Heart right ventricle (tissue), 16 donors: ENCODE measurements at regions not wholly inside any gene's neighbourhood (a gene's known extent, or its start where the extent isn't known, plus 50 kb on each side); places are given as distances from the start of the nearest gene placed in this dataset.

Experiments used
- ATAC-seq, 8 donors: fragments of 200-7000 bp; cut with Tn5 transposase; one replicate each; pipeline ENCODE4 v1.9.1; 2020; ENCODE audit warnings: mild to moderate bottlenecking in 8 of 8, moderate library complexity in 8 of 8, moderate number of reproducible peaks in 1 of 8
- DNase-seq, 2 donors: peaks; one replicate each; pipeline ENCODE4 v3.0.0-alpha.2; 2020
- H3K27ac ChIP-seq, 10 donors: fragments of 200-600 bp; sonication (generic) in 2 of 10; one replicate each; pipeline versions ENCODE4 v1.5.0 to v1.8.0; 2020 to 2022; ENCODE audit warnings: mild to moderate bottlenecking in 3 of 10
- H3K27me3 ChIP-seq, 7 donors: fragments of 200-600 bp; one replicate each; pipeline ENCODE4 v1.8.0; 2021 to 2022; ENCODE audit warnings: mild to moderate bottlenecking in 2 of 7
- H3K36me3 ChIP-seq, 9 donors: fragments of 200-600 bp; sonication (generic) in 1 of 9; one replicate each; pipeline versions ENCODE4 v1.5.0 to v1.8.0; 2020 to 2022; ENCODE audit warnings: mild to moderate bottlenecking in 2 of 9
- H3K4me1 ChIP-seq, 9 donors: fragments of 200-600 bp; sonication (generic) in 1 of 9; one replicate each; pipeline versions ENCODE4 v1.5.0 to v1.8.0; 2020 to 2022; ENCODE audit warnings: mild to moderate bottlenecking in 4 of 9
- H3K4me3 ChIP-seq, 10 donors: fragments of 200-600 bp; sonication (generic) in 2 of 10; one replicate each; pipeline versions ENCODE4 v1.5.0 to v1.8.0; 2020 to 2022; ENCODE audit warnings: mild to moderate bottlenecking in 7 of 10, moderate library complexity in 2 of 10
- H3K9me3 ChIP-seq, 11 donors: fragments of 200-600 bp in 10 of 11; sonication (generic) in 2 of 11; one replicate each; pipeline versions ENCODE4 v1.5.0 to v1.8.0; 2013 to 2022; ENCODE audit warnings: mild to moderate bottlenecking in 2 of 11, control low read depth in 1 of 11, moderate library complexity in 1 of 11
- WGBS, 2 donors: extraction: QIAGEN DNeasy Blood & Tissue Kit; methylation state at CpG; one replicate each; pipeline ENCODE4 v1.1.7; 2013; ENCODE audit warnings: inconsistent platforms in 1 of 2; 5-methylcytosine and 5-hydroxymethylcytosine counted together
- intact Hi-C, 10 donors: fragments of 100-400 bp; cut with DNase I; formaldehyde crosslinking; loops; one replicate each; pipeline versions ENCODE4 v1.11.1 to v1.14.2; 2022
- TF ChIP-seq, protein P1 (sequence below), 9 donors: fragments of 200-600 bp; sonication (generic) in 2 of 9; IDR thresholded peaks; one replicate each; pipeline versions ENCODE4 v1.5.0 to v1.8.0; 2021 to 2022; ENCODE audit warnings: antibody characterized with exemption in 9 of 9, mild to moderate bottlenecking in 5 of 9, moderate library complexity in 1 of 9
- donor health status: Arrhythmogenic right ventricular cardiomyopathy.
- donor health status: ischemic (EF 13 %, LVEDD 7.1; RV severe dilation, severe dysfunction).
- donor health status: healthy with polysubstance abuse.
- donor health status: DM: no; HTN: yes; CAD: no.
- donor health status: DM: no; HTN: no; CAD: no.
- donor health status: ischemic (EF 25% LVEDD 6.9; RV normal size, moderate dysfunction).
- donor health status: ischemic (EF 25% LVEDD 5.7; RV mildly dilated, moderate dysfunction).
- donor health status: healthy.
- donor health status: DM: yes; HTN: yes; CAD: no.
- donor health status: Ischemic cardiomyopathy.
- donor health status: ischemic (EF 35%, LVEDD 5.7; RV mildly dilated, moderate dysfunction).
- donor health status: nonischemic (EF 11% LVEDD 7.7; RV severe dilation, severe dysfunction).
- donor health status: DM: yes; HTN: yes; CAD: no.
- donor health status: PGD.
- donor health status: ischemic (EF 29% LVEDD 5.4; RV normal size, mild dysfunction).
- donor health status: nonischemic (EF 23%, LVEDD 6.1; RV moderate dilation, normal function).

DNA sequence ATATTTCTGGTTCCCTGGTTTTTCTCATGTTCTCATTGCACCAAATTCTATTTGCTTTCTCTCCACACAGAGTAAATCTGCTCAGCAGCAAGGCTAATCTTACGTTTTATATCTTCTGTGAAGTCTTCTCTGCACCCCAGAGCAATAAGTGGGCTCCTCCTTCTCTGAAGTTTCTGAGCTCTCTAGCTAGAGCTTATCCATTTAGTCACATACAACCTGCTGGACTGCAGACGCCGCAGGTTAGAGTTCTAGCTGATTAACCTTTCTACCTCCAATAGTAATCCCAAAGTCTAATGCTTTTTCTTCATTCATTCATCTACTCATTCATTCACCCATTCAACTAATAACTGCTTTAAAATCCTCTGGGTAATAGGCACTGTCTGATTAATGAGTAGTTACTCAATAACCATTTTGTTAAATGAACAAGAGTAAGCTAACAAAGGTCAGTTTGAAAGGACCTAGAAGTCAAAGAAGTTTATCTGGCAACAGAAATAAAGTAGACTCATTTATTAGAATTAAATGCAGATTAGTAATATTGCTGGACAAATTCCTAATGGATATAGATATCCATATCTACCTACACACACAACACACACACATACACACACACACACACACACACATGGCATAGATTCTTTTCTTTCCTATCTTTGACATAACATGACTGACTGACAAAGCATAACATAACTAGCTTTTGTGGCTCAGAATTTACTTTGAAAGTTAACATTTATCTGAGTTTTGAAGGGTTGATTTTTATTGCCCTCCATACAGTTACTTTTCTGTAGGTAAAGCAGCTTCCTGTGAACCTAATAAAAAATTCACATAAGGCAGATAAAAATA lies 984.6 kb upstream of the SEMA6A start:
- intact Hi-C loops, result no loop called here
- H3K4me3 ChIP-seq, result no peak overlapping the region
- TF ChIP-seq, protein P1, sequence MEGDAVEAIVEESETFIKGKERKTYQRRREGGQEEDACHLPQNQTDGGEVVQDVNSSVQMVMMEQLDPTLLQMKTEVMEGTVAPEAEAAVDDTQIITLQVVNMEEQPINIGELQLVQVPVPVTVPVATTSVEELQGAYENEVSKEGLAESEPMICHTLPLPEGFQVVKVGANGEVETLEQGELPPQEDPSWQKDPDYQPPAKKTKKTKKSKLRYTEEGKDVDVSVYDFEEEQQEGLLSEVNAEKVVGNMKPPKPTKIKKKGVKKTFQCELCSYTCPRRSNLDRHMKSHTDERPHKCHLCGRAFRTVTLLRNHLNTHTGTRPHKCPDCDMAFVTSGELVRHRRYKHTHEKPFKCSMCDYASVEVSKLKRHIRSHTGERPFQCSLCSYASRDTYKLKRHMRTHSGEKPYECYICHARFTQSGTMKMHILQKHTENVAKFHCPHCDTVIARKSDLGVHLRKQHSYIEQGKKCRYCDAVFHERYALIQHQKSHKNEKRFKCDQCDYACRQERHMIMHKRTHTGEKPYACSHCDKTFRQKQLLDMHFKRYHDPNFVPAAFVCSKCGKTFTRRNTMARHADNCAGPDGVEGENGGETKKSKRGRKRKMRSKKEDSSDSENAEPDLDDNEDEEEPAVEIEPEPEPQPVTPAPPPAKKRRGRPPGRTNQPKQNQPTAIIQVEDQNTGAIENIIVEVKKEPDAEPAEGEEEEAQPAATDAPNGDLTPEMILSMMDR (IDR thresholded peaks at IDR 0.05), result no peak
- H3K36me3 ChIP-seq, result no peaks in the 10 kb centered on the region
- DNase-seq (no peak), ATAC-seq (no peak)
- no peak overlapping the region for H3K27ac ChIP-seq
- WGBS, 2 donors, result 74 to 78% methylated on average over 3 of the region's 3 CpGs
- no peaks in the 10 kb centered on the region for H3K27me3 ChIP-seq
- H3K9me3 ChIP-seq, result no peaks in the 10 kb centered on the region
- H3K4me1 ChIP-seq, result no peaks in the 10 kb centered on the region

DNA sequence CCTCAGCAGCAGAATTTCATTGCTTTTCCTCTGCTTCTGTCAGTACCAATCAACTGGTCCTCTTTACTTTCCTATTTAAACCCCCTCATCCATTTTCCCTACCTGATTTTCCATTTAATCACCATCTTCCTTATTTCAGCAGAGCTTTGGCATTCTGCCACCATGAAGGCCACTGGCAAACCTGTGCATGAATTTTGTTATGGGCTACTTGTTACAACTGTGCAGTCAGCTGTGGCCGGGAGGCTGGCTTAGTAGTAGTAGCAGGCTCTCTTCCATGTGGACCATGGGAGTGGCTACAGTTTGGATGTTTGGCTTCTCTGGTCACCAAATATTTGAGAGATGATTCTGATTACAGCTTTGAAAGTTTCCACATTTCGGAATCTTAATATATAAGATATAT lies 976.6 kb upstream of the SEMA6A start:
- Histone ChIP-seq H3K4me3 (no peak overlapping the region), H3K4me1 (no peaks in the 10 kb centered on the region), H3K27ac (no peak overlapping the region), H3K27me3 (no peaks in the 10 kb centered on the region), H3K36me3 (no peaks in the 10 kb centered on the region), H3K9me3 (no peaks in the 10 kb centered on the region)
- no peak for ATAC-seq
- 87 to 90% methylated on average over 2 of the region's 2 CpGs for WGBS, 2 donors
- intact Hi-C loops, result no loop called here
- TF ChIP-seq, protein P1 (IDR thresholded peaks at IDR 0.05), result no peak
- no peak for DNase-seq

DNA sequence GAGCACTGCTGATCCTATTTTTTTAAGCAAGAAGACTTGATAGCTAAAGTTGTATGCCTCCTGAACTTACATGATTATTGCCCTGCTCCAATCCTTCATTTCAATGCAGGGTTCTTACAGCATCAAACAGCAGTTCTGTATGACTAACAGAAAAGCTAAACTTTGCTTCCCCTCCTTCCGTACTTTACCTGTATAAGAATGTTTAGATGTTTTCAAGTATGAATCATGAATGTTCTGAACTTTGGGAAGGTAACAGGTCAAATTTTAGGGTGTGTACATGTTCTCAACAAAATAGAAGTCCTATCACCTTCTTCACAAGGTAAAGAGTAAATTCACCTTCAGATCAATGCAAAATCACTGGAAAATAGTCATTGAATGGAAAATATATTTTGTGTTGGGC lies 972.6 kb upstream of the SEMA6A start:
- H3K27ac ChIP-seq, result no peak overlapping the region
- H3K4me1 ChIP-seq, result no peaks in the 10 kb centered on the region
- no peaks in the 10 kb centered on the region for H3K36me3 ChIP-seq
- peaks cover 0 to 10% (median 0%) of the 10 kb centered on the region in 11 donors for H3K9me3 ChIP-seq
- H3K4me3 ChIP-seq, result no peak overlapping the region
- WGBS, 2 donors, result 89 to 93% methylated on average over 1 of the region's 1 CpG
- no peak for DNase-seq
- ATAC-seq, result no peak
- H3K27me3 ChIP-seq, result no peaks in the 10 kb centered on the region
- intact Hi-C loops, result no loop called here
- TF ChIP-seq, protein P1 (IDR thresholded peaks at IDR 0.05), result no peak

DNA sequence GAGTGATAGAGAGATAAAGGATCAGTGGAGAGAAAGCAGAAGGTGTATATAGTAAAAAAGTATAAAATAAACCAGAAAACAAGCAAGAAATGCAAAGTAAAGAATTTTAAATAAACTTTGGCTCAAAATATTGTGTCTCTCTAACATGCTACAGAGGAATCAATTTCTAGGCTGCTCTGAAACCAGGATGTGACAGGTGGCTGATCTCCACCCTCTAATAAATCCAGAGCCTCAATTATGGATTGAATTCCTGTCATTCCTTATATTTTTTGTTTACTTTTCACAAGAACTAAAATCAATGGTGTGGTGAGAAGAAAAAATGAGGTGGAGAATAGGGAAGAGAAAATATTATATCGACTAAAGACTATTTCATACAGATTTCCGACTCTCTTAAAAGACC lies 965.1 kb upstream of the SEMA6A start:
- ATAC-seq (no peak), DNase-seq (no peak)
- H3K4me3 ChIP-seq, result no peak overlapping the region
- H3K9me3 ChIP-seq, result peaks cover 0 to 4% (median 0%) of the 10 kb centered on the region in 11 donors
- H3K36me3 ChIP-seq, result no peaks in the 10 kb centered on the region
- 94 to 100% methylated on average over 2 of the region's 2 CpGs for WGBS, 2 donors
- H3K27me3 ChIP-seq, result no peaks in the 10 kb centered on the region
- intact Hi-C loops, result no loop called here
- TF ChIP-seq, protein P1 (IDR thresholded peaks at IDR 0.05), result no peak
- H3K27ac ChIP-seq, result no peak overlapping the region
- H3K4me1 ChIP-seq, result no peaks in the 10 kb centered on the region
